A549 (cell line): ENCODE measurements at regions not wholly inside any gene's neighbourhood (a gene's known extent, or its start where the extent isn't known, plus 50 kb on each side); places are given as distances from the start of the nearest gene placed in this dataset.

Experiments
- ATAC-seq, 2 experiments: fragments of 200-7000 bp in 1 of 2; fragments of >200 bp in 1 of 2; cut with Nextera tagmentation in 1 of 2; cut with Tn5 transposase in 1 of 2; 3 replicates each; pipeline versions ENCODE4 v1.8.0 to v1.9.1; 2018 to 2020; ENCODE audit warnings: mild to moderate bottlenecking in 1 of 2, moderate library complexity in 1 of 2
- CTCF ChIA-PET: fragments of 300-600 bp; sonication (Branson Sonifier 250); formaldehyde crosslinking; extraction: SDS; loops from one replicate; lab custom pipeline; 2021; ENCODE audit warnings: antibody characterized with exemption, inconsistent platforms; lab: Yijun Ruan, JAX
- POLR2A ChIA-PET: fragments of 350-600 bp; formaldehyde crosslinking; extraction: SDS; loops from one replicate; lab custom pipeline; 2021; ENCODE audit warnings: antibody characterized with exemption, inconsistent platforms; lab: Yijun Ruan, JAX
- DNase-seq, 2 experiments: peaks; one replicate each; pipeline versions ENCODE4 v3.0.0 to v3.0.0-alpha.2; 2011 to 2016; ENCODE audit warnings: low read depth in 1 of 2, low spot score in 1 of 2
- FAIRE-seq: peaks from 2 replicates; lab custom pipeline; 2011; peaks lifted over from hg19 to GRCh38; lab: Jason Lieb, UNC
- H3K27ac ChIP-seq, 2 experiments: fragments of >200 bp; sonication (Bioruptor Twin); formaldehyde crosslinking; 3 replicates each; pipeline ENCODE4 v1.5.1; 2016 to 2017
- H3K4me1 ChIP-seq: fragments of >200 bp; sonication (Bioruptor Twin); formaldehyde crosslinking; 3 replicates; pipeline ENCODE4 v1.6.1; 2016
- H3K4me2 ChIP-seq: fragments of >200 bp; sonication (Bioruptor Twin); formaldehyde crosslinking; 3 replicates; pipeline ENCODE4 v1.6.1; 2016
- H3K4me3 ChIP-seq: fragments of >200 bp; sonication (Bioruptor Twin); formaldehyde crosslinking; 3 replicates; pipeline ENCODE4 v1.5.1; 2016
- H3K9me3 ChIP-seq: fragments of >200 bp; sonication (Bioruptor Twin); formaldehyde crosslinking; 3 replicates; pipeline ENCODE4 v1.6.1; 2016
- ATOH8 ChIP-seq: fragments of 250-450 bp; sonication (Bioruptor Pico); IDR thresholded peaks from 2 replicates; pipeline ENCODE4 v1.5.0; 2020; ENCODE audit warnings: low read depth, mild to moderate bottlenecking, moderate library complexity
- CBX2 ChIP-seq: fragments of 200-600 bp; sonication (generic); IDR thresholded peaks from 2 replicates; pipeline ENCODE4 v1.6.1; 2016; ENCODE audit warnings: low read depth, mild to moderate bottlenecking, borderline replicate concordance
- CBX8 ChIP-seq: fragments of 200-600 bp; sonication (generic); IDR thresholded peaks from 2 replicates; pipeline ENCODE4 v1.6.1; 2016
- CEBPB ChIP-seq, 2 experiments: fragments of >200 bp in 1 of 2; sonication (Bioruptor Twin) in 1 of 2; formaldehyde crosslinking in 1 of 2; IDR thresholded peaks; 2 replicates each; pipeline ENCODE4 v1.6.1; 2012 to 2016
- EHF ChIP-seq: fragments of 250-450 bp; sonication (Bioruptor Pico); IDR thresholded peaks from 2 replicates; pipeline ENCODE4 v1.5.0; 2020; ENCODE audit warnings: mild to moderate bottlenecking
- EHMT2 ChIP-seq: fragments of 200-600 bp; sonication (generic); IDR thresholded peaks from 2 replicates; pipeline ENCODE4 v1.6.1; 2016; ENCODE audit warnings: antibody characterized with exemption, low read depth, mild to moderate bottlenecking, moderate library complexity
- HDAC2 ChIP-seq: fragments of 200-600 bp; sonication (generic); IDR thresholded peaks from 2 replicates; pipeline ENCODE4 v1.6.1; 2016
- HEYL ChIP-seq: fragments of 250-450 bp; sonication (Bioruptor Pico); IDR thresholded peaks from 2 replicates; pipeline ENCODE4 v1.8.0; 2021; ENCODE audit warnings: mild to moderate bottlenecking, moderate library complexity
- JUNB ChIP-seq: fragments of >200 bp; sonication (Bioruptor Twin); formaldehyde crosslinking; IDR thresholded peaks from 2 replicates; pipeline ENCODE4 v1.6.1; 2016
- KDM1A ChIP-seq: fragments of 200-600 bp; sonication (generic); IDR thresholded peaks from 2 replicates; pipeline ENCODE4 v1.6.1; 2016; ENCODE audit warnings: low read depth, mild to moderate bottlenecking
- MAFK ChIP-seq: fragments of 450-650 bp; IDR thresholded peaks from 2 replicates; pipeline ENCODE4 v1.6.1; 2014; ENCODE audit not compliant: partially characterized antibody
- MAZ ChIP-seq: fragments of 150-350 bp; IDR thresholded peaks from 2 replicates; pipeline ENCODE4 v1.6.1; 2014; ENCODE audit warnings: antibody characterized with exemption, low read depth, low read length, borderline replicate concordance
- MYC ChIP-seq: IDR thresholded peaks from 2 replicates; pipeline ENCODE4 v1.6.1; 2012; ENCODE audit warnings: mild to moderate bottlenecking, inconsistent platforms, low read length, improper control_type of control experiment, borderline replicate concordance
- NR3C1 ChIP-seq: fragments of >200 bp; sonication (Bioruptor Twin); formaldehyde crosslinking; IDR thresholded peaks from 3 replicates; pipeline ENCODE4 v1.6.1; 2017
- PBX3 ChIP-seq: IDR thresholded peaks from 2 replicates; pipeline ENCODE4 v1.6.1; 2012
- RAD21 ChIP-seq, 2 experiments: fragments of >200 bp in 1 of 2; sonication (Bioruptor Twin) in 1 of 2; formaldehyde crosslinking in 1 of 2; IDR thresholded peaks in 1 of 2; conservative IDR thresholded peaks in 1 of 2; 2 replicates in 1 of 2; 3 replicates in 1 of 2; pipeline ENCODE4 v1.6.1; 2012 to 2018; ENCODE audit warnings: inconsistent platforms in 1 of 2
- RARB ChIP-seq: fragments of 250-450 bp; sonication (Bioruptor Pico); IDR thresholded peaks from 2 replicates; pipeline ENCODE4 v1.8.0; 2021; ENCODE audit warnings: mild to moderate bottlenecking, moderate library complexity
- SMC3 ChIP-seq: fragments of >200 bp; sonication (Bioruptor Twin); formaldehyde crosslinking; IDR thresholded peaks from 3 replicates; pipeline ENCODE4 v1.6.1; 2018; ENCODE audit warnings: inconsistent platforms
- TP53 ChIP-seq: fragments of 250-450 bp; sonication (Bioruptor Pico); IDR thresholded peaks from 2 replicates; pipeline ENCODE4 v1.5.0; 2021; ENCODE audit warnings: mild to moderate bottlenecking, moderate library complexity
- ZC3H11A ChIP-seq: fragments of 450-650 bp; IDR thresholded peaks from 2 replicates; pipeline ENCODE4 v1.6.1; 2014; ENCODE audit warnings: antibody characterized with exemption, mild to moderate bottlenecking
- ZSCAN20 ChIP-seq: fragments of 250-450 bp; sonication (Bioruptor Pico); IDR thresholded peaks from 2 replicates; pipeline ENCODE4 v1.8.0; 2022; ENCODE audit warnings: mild to moderate bottlenecking, moderate library complexity
- WGBS: methylation state at CpG from one replicate; pipeline ENCODE4 v1.1.6; 2017; ENCODE audit errors: missing lambda C conversion rate; 5-methylcytosine and 5-hydroxymethylcytosine counted together
- TF ChIP-seq, protein P1 (sequence below): fragments of >200 bp; sonication (Bioruptor Twin); formaldehyde crosslinking; IDR thresholded peaks from 3 replicates; pipeline ENCODE4 v1.5.1; 2016

GRCh38 chr2:151063271-151063670 is 198.4 kb downstream of the RBM43 start:
- ChIA-PET POLR2A (no interaction called here), CTCF (interaction anchor here (0.6 to 0.9 kb wide), 2 partner anchors 11 kb away, joined by 3 read pairs; no protein-coding TSS in a partner anchor)
- ATAC-seq = no peak
- no peak for DNase-seq
- FAIRE-seq = no peak
- Histone ChIP-seq H3K4me1 (no peaks in the 10 kb centered on the region), H3K4me2 (no peak overlapping the region), H3K9me3 (no peaks in the 10 kb centered on the region), H3K4me3 (no peak overlapping the region), H3K27ac (no peak overlapping the region)
- WGBS = 23% methylated on average over 3 of the region's 3 CpGs
- TF ChIP-seq ZC3H11A (no peak), NR3C1 (no peak), HDAC2 (no peak), RAD21 (conservative IDR thresholded peaks at IDR 0.05 in 1 of 2, IDR thresholded peaks at IDR 0.05 in 1 of 2) (no peak)
- TF ChIP-seq, protein P1, sequence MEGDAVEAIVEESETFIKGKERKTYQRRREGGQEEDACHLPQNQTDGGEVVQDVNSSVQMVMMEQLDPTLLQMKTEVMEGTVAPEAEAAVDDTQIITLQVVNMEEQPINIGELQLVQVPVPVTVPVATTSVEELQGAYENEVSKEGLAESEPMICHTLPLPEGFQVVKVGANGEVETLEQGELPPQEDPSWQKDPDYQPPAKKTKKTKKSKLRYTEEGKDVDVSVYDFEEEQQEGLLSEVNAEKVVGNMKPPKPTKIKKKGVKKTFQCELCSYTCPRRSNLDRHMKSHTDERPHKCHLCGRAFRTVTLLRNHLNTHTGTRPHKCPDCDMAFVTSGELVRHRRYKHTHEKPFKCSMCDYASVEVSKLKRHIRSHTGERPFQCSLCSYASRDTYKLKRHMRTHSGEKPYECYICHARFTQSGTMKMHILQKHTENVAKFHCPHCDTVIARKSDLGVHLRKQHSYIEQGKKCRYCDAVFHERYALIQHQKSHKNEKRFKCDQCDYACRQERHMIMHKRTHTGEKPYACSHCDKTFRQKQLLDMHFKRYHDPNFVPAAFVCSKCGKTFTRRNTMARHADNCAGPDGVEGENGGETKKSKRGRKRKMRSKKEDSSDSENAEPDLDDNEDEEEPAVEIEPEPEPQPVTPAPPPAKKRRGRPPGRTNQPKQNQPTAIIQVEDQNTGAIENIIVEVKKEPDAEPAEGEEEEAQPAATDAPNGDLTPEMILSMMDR = no peak
- TF ChIP-seq, all 56 proteins: peak for 0

DNA sequence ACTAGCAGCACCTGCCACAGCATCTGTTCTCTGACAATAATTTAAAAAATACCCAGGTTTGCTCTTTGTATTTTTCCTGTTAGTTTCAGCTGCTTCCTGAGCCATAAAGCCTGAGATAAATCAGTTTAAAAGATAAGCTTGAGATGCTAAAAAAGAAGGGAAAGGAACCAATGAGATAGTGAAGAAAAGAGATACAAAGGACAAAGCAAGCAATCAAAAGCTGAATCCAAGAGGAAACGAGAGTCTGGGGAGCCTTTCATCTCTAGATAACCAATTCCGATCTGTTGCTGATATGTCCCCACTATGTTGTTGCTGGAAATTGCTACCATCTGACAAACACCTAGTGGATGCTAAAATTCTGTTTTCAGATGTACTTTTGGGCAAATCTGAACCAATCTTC is 201.4 kb downstream of the RBM43 start:
- H3K4me2 ChIP-seq = no peak overlapping the region
- H3K9me3 ChIP-seq = no peaks in the 10 kb centered on the region
- 33% methylated on average over 2 of the region's 2 CpGs for WGBS
- ATAC-seq (no peak), DNase-seq (no peak), FAIRE-seq (no peak)
- TF ChIP-seq KDM1A (no peak), MAFK (no peak), EHMT2 (no peak), HEYL (CRISPR knock-in tag) (no peak), PBX3 (no peak), TP53 (CRISPR knock-in tag) (no peak), SMC3 (no peak), MAZ (no peak), ZSCAN20 (CRISPR knock-in tag) (no peak), CEBPB (IDR thresholded peaks at IDR 0.05) (no peak), ATOH8 (CRISPR knock-in tag) (no peak), JUNB (no peak), EHF (CRISPR knock-in tag) (no peak), RARB (no peak), MYC (no peak)
- ChIA-PET CTCF (no interaction called here), POLR2A (no interaction called here)
- H3K4me3 ChIP-seq = no peak overlapping the region
- no peaks in the 10 kb centered on the region for H3K4me1 ChIP-seq
- no peak overlapping the region for H3K27ac ChIP-seq

GRCh38 chr2:151056870-151057269 is 204.8 kb downstream of the RBM43 start:
- POLR2A ChIA-PET = no interaction called here

More at GRCh38 chr2:151056870-151057269, 204.8 kb downstream of the RBM43 start:
- no peak for DNase-seq
- no peak overlapping the region for H3K4me2 ChIP-seq
- no peak overlapping the region for H3K27ac ChIP-seq
- H3K9me3 ChIP-seq = no peaks in the 10 kb centered on the region
- ATAC-seq = no peak
- H3K4me3 ChIP-seq = no peak overlapping the region
- CTCF ChIA-PET = no interaction called here
- no peak for FAIRE-seq
- TF ChIP-seq ATOH8 (CRISPR knock-in tag) (no peak), CBX8 (no peak), EHF (CRISPR knock-in tag) (no peak), CBX2 (no peak), ZSCAN20 (CRISPR knock-in tag) (no peak), MYC (no peak), MAZ (no peak)
- 76% methylated on average over 1 of the region's 1 CpG for WGBS
- H3K4me1 ChIP-seq = no peaks in the 10 kb centered on the region
